Uterus (tissue), 2 donors: ENCODE measurements at regions not wholly inside any gene's neighbourhood (a gene's known extent, or its start where the extent isn't known, plus 50 kb on each side); places are given as distances from the start of the nearest gene placed in this dataset.

Experiments
- POLR2A ChIP-seq, 2 donors: fragments of 450-650 bp; IDR thresholded peaks; one replicate each; pipeline ENCODE4 v1.6.1; 2016; ENCODE audit warnings: antibody characterized with exemption in 2 of 2, mild to moderate bottlenecking in 1 of 2, moderate library complexity in 1 of 2
- TF ChIP-seq, protein P1 (sequence below), 4 experiments: fragments of 200-600 bp in 2 of 4; fragments of 450-650 bp in 2 of 4; sonication (generic) in 2 of 4; IDR thresholded peaks; one replicate each; pipeline ENCODE4 v1.5.1; 2016 to 2019; ENCODE audit warnings: antibody characterized with exemption in 4 of 4, mild to moderate bottlenecking in 2 of 4, moderate library complexity in 1 of 4

DNA sequence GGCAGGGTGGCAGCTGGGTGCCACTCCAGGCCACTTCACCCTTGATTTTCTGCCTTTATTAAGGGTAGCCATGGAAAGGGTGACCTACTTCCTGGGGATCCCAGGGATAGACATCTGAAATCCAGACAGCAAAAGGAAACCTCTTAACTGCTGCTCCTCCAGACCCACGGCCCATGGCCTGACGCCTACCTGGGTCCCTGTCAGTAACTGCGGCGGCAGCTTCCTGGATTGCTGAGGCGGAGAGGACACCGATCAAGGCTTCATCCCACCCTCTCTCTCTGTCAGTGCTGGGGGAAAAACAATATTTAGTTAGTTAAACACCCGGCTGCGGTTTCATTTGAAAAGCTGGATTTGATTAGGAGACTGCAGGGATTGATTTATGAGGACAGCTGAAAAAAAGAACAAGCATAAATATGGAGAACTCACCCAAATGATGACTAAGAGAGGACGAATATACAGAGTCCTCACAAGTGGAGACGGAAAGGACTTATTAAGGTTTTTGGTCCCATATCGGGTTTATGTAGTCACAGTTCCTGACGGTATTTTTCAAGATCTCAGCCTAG lies 158.7 kb upstream of the KLF4 start:
- TF ChIP-seq POLR2A (IDR thresholded peaks at IDR 0.05) = no peak
- TF ChIP-seq, protein P1, sequence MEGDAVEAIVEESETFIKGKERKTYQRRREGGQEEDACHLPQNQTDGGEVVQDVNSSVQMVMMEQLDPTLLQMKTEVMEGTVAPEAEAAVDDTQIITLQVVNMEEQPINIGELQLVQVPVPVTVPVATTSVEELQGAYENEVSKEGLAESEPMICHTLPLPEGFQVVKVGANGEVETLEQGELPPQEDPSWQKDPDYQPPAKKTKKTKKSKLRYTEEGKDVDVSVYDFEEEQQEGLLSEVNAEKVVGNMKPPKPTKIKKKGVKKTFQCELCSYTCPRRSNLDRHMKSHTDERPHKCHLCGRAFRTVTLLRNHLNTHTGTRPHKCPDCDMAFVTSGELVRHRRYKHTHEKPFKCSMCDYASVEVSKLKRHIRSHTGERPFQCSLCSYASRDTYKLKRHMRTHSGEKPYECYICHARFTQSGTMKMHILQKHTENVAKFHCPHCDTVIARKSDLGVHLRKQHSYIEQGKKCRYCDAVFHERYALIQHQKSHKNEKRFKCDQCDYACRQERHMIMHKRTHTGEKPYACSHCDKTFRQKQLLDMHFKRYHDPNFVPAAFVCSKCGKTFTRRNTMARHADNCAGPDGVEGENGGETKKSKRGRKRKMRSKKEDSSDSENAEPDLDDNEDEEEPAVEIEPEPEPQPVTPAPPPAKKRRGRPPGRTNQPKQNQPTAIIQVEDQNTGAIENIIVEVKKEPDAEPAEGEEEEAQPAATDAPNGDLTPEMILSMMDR (IDR thresholded peaks at IDR 0.05) = no peak
